ENCODE measurements at regions not wholly inside any gene's neighbourhood (a gene's known extent, or its start where the extent isn't known, plus 50 kb on each side); places are given as distances from the start of the nearest gene placed in this dataset.

- TF ChIP-seq, protein P1, sequence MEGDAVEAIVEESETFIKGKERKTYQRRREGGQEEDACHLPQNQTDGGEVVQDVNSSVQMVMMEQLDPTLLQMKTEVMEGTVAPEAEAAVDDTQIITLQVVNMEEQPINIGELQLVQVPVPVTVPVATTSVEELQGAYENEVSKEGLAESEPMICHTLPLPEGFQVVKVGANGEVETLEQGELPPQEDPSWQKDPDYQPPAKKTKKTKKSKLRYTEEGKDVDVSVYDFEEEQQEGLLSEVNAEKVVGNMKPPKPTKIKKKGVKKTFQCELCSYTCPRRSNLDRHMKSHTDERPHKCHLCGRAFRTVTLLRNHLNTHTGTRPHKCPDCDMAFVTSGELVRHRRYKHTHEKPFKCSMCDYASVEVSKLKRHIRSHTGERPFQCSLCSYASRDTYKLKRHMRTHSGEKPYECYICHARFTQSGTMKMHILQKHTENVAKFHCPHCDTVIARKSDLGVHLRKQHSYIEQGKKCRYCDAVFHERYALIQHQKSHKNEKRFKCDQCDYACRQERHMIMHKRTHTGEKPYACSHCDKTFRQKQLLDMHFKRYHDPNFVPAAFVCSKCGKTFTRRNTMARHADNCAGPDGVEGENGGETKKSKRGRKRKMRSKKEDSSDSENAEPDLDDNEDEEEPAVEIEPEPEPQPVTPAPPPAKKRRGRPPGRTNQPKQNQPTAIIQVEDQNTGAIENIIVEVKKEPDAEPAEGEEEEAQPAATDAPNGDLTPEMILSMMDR (IDR thresholded peaks at IDR 0.05; ENCODE audit: insufficient read depth, low read depth, low read length) = no peak
- TF ChIP-seq EZH2 (IDR thresholded peaks at IDR 0.05; ENCODE audit: insufficient read depth, low read length) = no peak
These were observed 303.0 kb downstream of the GPATCH2 start for GRCh38 chr1:217327901-217328300.
